SU-DHL-6 (cell line): ENCODE measurements at regions not wholly inside any gene's neighbourhood (a gene's known extent, or its start where the extent isn't known, plus 50 kb on each side); places are given as distances from the start of the nearest gene placed in this dataset.

Experiments used
- H2AFZ ChIP-seq: fragments of 200-600 bp; sonication (generic); 2 replicates; pipeline ENCODE4 v1.6.1; 2014; ENCODE audit warnings: low read depth, mild to moderate bottlenecking, moderate library complexity, mixed read lengths, antibody characterized with exemption, low read length; ENCODE audit not compliant: severe bottlenecking
- H3F3A ChIP-seq: fragments of 200-600 bp; shearing (Covaris generic); 2 replicates; pipeline ENCODE4 v1.6.0; 2016; ENCODE audit warnings: antibody characterized with exemption, mild to moderate bottlenecking; ENCODE audit not compliant: insufficient read depth
- H3K27ac ChIP-seq: fragments of 200-600 bp; sonication (generic); 2 replicates; pipeline ENCODE4 v1.5.1; 2016; ENCODE audit warnings: low read depth, mild to moderate bottlenecking, low read length, moderate library complexity, mixed read lengths
- H3K27me3 ChIP-seq: fragments of 200-600 bp; sonication (generic), shearing (Covaris generic); 2 replicates; pipeline ENCODE4 v1.6.0; 2014; ENCODE audit warnings: mild to moderate bottlenecking, low read length
- H3K36me3 ChIP-seq: fragments of 200-600 bp; sonication (generic); 2 replicates; pipeline ENCODE4 v1.6.1; 2014; ENCODE audit warnings: mild to moderate bottlenecking, low read length, mixed read lengths
- H3K4me2 ChIP-seq: fragments of 300-600, 200-600 bp; shearing (Covaris generic), sonication (generic); 2 replicates; pipeline ENCODE4 v1.6.0; 2014; ENCODE audit warnings: low read length, low read depth, mild to moderate bottlenecking; ENCODE audit not compliant: poor library complexity, severe bottlenecking
- H3K4me3 ChIP-seq: fragments of 200-600 bp; sonication (generic); 2 replicates; pipeline ENCODE4 v1.5.1; 2014; ENCODE audit warnings: antibody characterized with exemption, low read length, mild to moderate bottlenecking, mixed read lengths; ENCODE audit not compliant: insufficient read depth, poor library complexity, severe bottlenecking
- H3K79me2 ChIP-seq: fragments of 200-600 bp; sonication (generic); 2 replicates; pipeline ENCODE4 v1.6.1; 2014; ENCODE audit warnings: mild to moderate bottlenecking, low read length, moderate library complexity; ENCODE audit not compliant: insufficient read depth
- H3K9ac ChIP-seq: fragments of 200-600 bp; sonication (generic); 2 replicates; pipeline ENCODE4 v1.7.0; 2014; ENCODE audit warnings: mild to moderate bottlenecking, low read length
- H3K9me2 ChIP-seq: fragments of 200-600 bp; sonication (generic); replicated peaks from 2 replicates; pipeline ENCODE4 v1.6.1; 2014; ENCODE audit warnings: low read length; ENCODE audit not compliant: insufficient read depth
- H3K9me3 ChIP-seq: fragments of 200-600 bp; sonication (generic); 2 replicates; pipeline ENCODE4 v1.6.1; 2014; ENCODE audit warnings: low read length, mixed read lengths; ENCODE audit not compliant: insufficient read depth
- H4K20me1 ChIP-seq: fragments of 200-600 bp; sonication (generic); 2 replicates; pipeline ENCODE4 v1.6.1; 2014; ENCODE audit warnings: low read depth, mild to moderate bottlenecking, antibody characterized with exemption, low read length, moderate library complexity, mixed read lengths
- CTCF ChIP-seq: fragments of 200-600 bp; sonication (generic); IDR thresholded peaks from one replicate; pipeline ENCODE4 v1.5.1; 2017; ENCODE audit warnings: antibody characterized with exemption, mild to moderate bottlenecking, low read length, moderate library complexity; ENCODE audit not compliant: insufficient read depth, poor library complexity, severe bottlenecking
- EZH2phosphoT487 ChIP-seq: fragments of 200-600 bp; sonication (generic), shearing (Covaris generic); conservative IDR thresholded peaks from 2 replicates; pipeline ENCODE4 v1.6.1; 2018; ENCODE audit warnings: mild to moderate bottlenecking, antibody characterized with exemption, low read length, moderate library complexity, mixed read lengths

GRCh38 chr2:48170281-48170680, 144.2 kb upstream of the FOXN2 start:
- H3K9ac ChIP-seq: no peak overlapping the region
- no peak overlapping the region for H3K27ac ChIP-seq
- no peaks in the 10 kb centered on the region for H3K79me2 ChIP-seq
- no peaks in the 10 kb centered on the region for H4K20me1 ChIP-seq
- H3K36me3 ChIP-seq: no peaks in the 10 kb centered on the region
- H2AFZ ChIP-seq: no peak overlapping the region
- no peaks in the 10 kb centered on the region for H3F3A ChIP-seq
- no peak overlapping the region for H3K4me2 ChIP-seq
- no peaks in the 10 kb centered on the region; the same call in 1 of the 2 replicates for H3K9me3 ChIP-seq
- H3K4me3 ChIP-seq: no peak overlapping the region
- TF ChIP-seq CTCF (no peak), EZH2phosphoT487 (no peak)
- no peaks in the 10 kb centered on the region for H3K27me3 ChIP-seq
- H3K9me2 ChIP-seq: no peaks in the 10 kb centered on the region

DNA sequence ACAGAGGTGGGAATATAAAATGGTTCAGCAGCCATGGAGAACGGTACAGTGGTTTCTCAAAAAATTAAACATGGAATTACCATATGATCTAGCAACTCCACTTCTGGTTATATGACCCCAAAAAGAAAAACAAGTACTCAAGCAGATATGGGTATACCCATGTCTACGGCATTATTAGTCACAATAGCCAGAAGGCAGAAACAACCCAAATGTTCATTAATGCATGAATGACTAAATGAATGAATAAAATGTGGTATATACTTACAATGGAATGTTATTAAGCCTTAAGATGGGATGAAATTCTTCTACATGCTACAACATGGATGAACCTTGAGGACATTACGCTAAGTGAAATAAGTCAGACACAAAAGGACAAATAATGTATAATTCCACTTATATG, 141.3 kb upstream of the FOXN2 start:
- Histone ChIP-seq H3K36me3 (no peaks in the 10 kb centered on the region), H3K9me3 (no peaks in the 10 kb centered on the region), H3K79me2 (no peaks in the 10 kb centered on the region), H3K4me2 (no peak overlapping the region), H3K9me2 (no peaks in the 10 kb centered on the region), H3K9ac (no peak overlapping the region), H4K20me1 (no peaks in the 10 kb centered on the region), H3F3A (no peaks in the 10 kb centered on the region), H2AFZ (no peak overlapping the region), H3K4me3 (no peak overlapping the region), H3K27ac (no peak overlapping the region), H3K27me3 (no peaks in the 10 kb centered on the region)
- TF ChIP-seq EZH2phosphoT487 (no peak), CTCF (no peak)

GRCh38 chr2:48174503-48174902, 140.0 kb upstream of the FOXN2 start:
- no peak for TF ChIP-seq CTCF
- no peak for TF ChIP-seq EZH2phosphoT487
- H3K9me2 ChIP-seq: no peaks in the 10 kb centered on the region
- H3K79me2 ChIP-seq: no peaks in the 10 kb centered on the region
- no peak overlapping the region for H3K4me2 ChIP-seq
- H3K9ac ChIP-seq: no peak overlapping the region
- H4K20me1 ChIP-seq: no peaks in the 10 kb centered on the region
- no peak overlapping the region for H3K27ac ChIP-seq
- no peak overlapping the region for H3K4me3 ChIP-seq
- H3K27me3 ChIP-seq: no peaks in the 10 kb centered on the region
- H3K36me3 ChIP-seq: no peaks in the 10 kb centered on the region
- no peak overlapping the region for H2AFZ ChIP-seq
- H3K9me3 ChIP-seq: no peaks in the 10 kb centered on the region
- H3F3A ChIP-seq: no peaks in the 10 kb centered on the region

GRCh38 chr2:48175254-48175653, 139.2 kb upstream of the FOXN2 start:
- Histone ChIP-seq H3K4me2 (no peak overlapping the region), H3K4me3 (no peak overlapping the region), H3F3A (no peaks in the 10 kb centered on the region), H3K36me3 (no peaks in the 10 kb centered on the region), H3K27me3 (no peaks in the 10 kb centered on the region), H4K20me1 (no peaks in the 10 kb centered on the region), H3K27ac (no peak overlapping the region), H2AFZ (no peak overlapping the region), H3K79me2 (no peaks in the 10 kb centered on the region), H3K9ac (no peak overlapping the region), H3K9me2 (no peaks in the 10 kb centered on the region), H3K9me3 (no peaks in the 10 kb centered on the region)
- TF ChIP-seq EZH2phosphoT487 (no peak), CTCF (no peak)
